Islet of Langerhans (tissue), 1 donor: ENCODE measurements at regions not wholly inside any gene's neighbourhood (a gene's known extent, or its start where the extent isn't known, plus 50 kb on each side); places are given as distances from the start of the nearest gene placed in this dataset.
"Not testable (repeated sequence)": the region's sequence is repeated elsewhere in the genome, so short reads cannot be mapped to it uniquely, and the experiment has no call there.

Source experiments
- FAIRE-seq: peaks from one replicate; lab custom pipeline; 2011; peaks lifted over from hg19 to GRCh38; lab: Jason Lieb, UNC

DNA sequence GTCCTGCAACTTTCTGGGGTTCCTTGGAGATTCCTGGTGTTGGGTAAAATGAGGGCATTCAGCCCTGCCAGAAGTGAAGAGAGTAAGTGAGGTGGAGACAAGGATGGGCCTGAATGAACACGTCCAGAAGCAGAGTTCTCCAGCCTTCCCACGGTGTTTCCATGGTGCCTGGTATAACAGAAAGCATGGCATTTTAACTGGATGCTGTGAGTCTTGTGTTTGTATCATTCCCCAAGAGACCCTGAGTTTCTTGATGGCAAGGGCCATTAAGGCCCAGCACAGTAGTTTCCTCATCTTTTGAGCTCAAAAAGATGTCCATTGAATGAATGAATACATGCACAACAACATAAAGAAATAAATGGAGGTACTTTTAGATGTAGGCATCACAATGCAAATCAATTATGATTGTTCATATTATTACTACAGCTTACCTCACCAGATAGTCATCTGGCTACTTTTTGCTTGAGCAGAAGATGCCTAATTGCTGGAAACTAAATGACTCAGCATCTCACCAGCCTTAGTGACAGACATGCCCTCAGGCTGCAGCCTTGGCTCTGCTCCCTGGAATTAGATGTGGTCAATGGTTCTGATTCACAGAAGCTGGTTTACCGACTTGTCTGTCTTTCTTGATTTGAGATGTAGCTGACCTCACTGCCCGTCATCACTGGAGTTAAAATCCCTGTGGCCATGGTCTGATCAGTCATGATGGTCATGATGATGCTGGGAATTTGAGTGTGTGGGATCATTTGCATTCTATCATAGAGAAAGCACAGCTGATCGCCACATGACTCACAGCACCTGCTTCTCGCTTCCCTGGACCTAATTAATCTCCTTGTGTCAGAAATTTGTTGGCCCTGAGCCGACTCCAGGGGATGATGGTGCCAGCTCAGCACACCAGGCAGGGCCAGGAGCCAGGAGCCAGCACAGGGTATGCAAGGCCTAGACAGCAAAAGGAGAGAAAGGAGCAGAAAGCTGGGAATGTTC lies 83.9 kb downstream of the CXCL12 start:
- FAIRE-seq = peak; percentile 95

- no peak for FAIRE-seq
These were observed 86.2 kb downstream of the CXCL12 start for GRCh38 chr10:44298713-44299112.

DNA sequence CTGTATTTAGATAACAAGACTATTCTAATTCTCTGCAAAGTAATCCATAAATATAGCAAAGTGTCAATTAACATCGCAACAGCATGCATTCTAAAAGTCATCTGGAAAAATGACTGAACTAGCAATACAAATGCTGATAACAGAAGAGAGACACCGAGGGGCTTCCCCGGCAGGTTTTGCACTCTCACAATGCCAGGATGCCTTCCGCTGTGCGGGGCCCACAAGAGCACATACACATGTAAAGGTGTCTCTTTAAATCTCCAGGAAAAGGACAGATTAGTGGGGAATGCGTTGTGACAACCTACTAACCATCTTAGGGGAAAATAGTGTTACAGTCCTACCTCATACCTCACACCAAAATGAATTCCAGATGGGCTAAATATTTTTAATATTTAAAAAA lies 86.9 kb downstream of the CXCL12 start:
- FAIRE-seq = no peak

GRCh38 chr10:44295644-44296241 lies 89.2 kb downstream of the CXCL12 start:
- FAIRE-seq = no peak

GRCh38 chr10:44294726-44295412 lies 90.0 kb downstream of the CXCL12 start:
- no peak for FAIRE-seq

DNA sequence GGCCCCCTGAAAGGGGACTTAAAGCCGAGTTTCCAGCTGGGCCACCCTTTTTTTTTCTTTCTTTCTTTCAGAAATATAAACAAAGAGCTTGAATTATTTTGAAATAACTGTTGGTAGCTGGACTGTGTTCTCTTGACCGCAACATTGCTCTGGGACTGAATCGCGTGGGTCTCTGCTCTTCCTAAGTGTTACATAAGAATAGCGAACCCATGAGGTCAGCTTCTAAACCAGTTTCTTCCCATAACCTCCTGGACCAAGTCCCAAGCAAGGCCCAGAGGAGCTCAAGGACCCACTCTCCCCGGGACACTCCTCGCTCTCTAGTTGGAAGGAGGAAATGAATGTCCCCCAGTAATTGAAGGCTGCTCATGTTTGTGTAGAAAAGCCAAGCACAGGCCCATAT lies 91.1 kb downstream of the CXCL12 start:
- no peak for FAIRE-seq

GRCh38 chr10:44293306-44293778 lies 91.6 kb downstream of the CXCL12 start:
- no peak for FAIRE-seq

GRCh38 chr10:44292390-44293002 lies 92.4 kb downstream of the CXCL12 start:
- no peak for FAIRE-seq

DNA sequence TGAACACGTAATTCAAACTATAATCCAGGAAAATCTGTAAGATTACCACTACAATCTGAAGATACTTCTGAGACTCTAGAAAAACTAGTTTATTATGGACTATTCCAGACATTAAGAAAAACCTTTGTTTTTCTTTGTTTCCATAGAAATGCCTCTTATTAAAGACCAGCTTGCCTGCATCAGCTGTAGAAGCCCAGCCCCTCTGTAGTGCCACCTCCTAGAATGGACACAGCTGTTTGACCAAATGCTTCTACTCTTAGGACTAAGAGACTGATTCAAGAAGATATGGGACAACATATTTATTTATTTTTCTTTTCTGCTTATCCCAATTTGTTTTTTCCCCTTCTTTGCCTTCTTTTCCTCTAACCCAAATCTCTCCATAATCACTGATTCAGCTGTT lies 93.8 kb downstream of the CXCL12 start:
- FAIRE-seq = no peak

DNA sequence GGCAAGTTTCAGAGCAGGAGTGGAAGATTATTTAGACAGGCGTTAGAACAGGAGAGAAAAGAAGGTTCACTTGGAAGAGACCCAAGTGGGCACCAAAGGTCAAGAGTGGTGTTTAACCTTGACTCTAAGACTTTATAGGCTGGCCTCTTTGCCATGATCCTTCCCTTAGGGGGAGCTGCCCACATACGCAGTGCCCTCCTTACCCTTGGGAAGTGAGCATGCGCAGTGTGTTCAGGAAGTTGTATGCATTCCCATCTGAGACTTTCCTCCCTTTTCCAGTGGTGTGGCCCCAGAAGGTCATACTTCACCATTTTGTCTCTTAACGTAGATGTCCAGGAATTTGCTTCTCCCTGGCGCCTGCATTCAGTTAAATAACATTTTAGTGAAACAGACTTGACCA lies 95.8 kb downstream of the CXCL12 start:
- FAIRE-seq = no peak

DNA sequence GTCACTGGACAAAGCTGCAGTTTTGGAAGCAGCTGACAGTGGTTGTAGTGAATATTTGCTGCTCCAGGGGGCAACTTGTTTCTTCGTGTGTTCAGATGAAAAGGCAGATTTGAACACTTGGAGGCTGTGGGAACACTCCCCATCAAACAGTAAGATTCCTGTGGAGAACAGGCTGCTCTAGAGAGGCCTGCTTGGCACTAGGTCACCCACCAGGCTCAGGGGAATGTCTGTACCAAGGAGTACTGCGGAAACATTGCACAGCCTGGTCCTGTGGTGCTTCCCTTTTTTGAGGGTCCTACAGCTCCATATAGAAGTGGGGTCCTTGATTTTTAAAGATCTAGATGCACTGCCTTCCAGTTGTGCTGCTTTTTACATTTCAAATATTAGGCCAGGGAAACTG lies 97.5 kb downstream of the CXCL12 start:
- FAIRE-seq = no peak

GRCh38 chr10:44284198-44285084 lies 100.5 kb downstream of the CXCL12 start:
- FAIRE-seq = no peak

DNA sequence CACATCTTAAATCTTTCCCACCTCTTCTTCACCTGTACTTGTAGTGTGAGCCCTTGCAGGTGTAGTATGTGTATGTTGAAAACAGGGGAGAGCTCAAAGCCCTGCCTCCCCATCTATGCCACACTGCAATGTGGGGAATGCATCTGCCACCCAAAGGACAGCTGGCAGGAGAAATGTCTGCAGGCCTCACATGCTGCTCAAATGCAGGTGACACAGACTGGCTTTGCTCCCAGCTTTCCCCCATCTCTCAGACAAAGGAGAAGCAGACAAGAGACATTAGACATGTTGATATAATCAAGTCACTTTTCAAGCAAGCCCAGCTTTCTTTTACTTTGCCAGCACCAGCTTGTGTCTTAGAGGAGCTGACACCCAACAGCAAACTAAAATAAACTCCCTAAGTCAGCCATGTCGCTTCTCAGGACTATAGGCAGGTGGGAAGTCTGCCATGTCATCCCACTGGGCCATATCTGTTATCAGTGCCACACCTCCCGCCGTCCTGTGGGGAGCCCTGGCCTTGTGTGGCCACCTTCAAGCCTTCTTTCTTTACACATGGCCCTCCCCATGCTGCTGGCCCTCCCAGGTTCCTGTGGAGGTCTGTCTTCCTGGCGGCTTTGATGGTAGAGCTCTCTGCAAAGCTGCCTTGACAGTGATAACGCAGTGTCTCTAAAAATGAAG lies 102.1 kb downstream of the CXCL12 start:
- FAIRE-seq = no peak

GRCh38 chr10:44281662-44282061 lies 103.2 kb downstream of the CXCL12 start:
- FAIRE-seq = no peak

DNA sequence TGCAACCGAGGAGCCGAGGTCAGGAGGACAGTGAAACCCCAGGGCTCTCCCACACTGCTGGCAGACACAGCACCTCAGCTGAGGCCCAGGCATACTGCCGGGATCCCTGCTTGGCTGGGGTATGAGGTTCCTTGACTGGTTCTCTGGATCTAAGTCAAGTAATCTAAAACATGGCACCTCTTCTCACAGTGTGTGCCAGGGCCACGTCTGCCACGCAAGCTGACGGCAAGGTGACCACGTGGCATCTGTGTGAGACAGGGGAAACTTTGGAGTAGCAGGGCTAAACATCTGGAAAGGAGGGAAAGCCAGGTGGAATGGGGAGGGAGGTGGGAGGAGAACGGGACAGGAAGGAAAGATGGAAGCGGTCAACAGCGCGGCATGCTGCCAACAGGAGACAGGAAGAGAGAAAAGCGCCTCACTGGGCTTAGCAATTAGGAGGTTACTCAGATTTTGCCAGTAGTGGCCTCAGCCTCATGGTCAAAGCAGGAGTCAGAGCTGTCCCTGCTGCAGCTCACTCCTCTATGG lies 103.7 kb downstream of the CXCL12 start:
- no peak for FAIRE-seq

DNA sequence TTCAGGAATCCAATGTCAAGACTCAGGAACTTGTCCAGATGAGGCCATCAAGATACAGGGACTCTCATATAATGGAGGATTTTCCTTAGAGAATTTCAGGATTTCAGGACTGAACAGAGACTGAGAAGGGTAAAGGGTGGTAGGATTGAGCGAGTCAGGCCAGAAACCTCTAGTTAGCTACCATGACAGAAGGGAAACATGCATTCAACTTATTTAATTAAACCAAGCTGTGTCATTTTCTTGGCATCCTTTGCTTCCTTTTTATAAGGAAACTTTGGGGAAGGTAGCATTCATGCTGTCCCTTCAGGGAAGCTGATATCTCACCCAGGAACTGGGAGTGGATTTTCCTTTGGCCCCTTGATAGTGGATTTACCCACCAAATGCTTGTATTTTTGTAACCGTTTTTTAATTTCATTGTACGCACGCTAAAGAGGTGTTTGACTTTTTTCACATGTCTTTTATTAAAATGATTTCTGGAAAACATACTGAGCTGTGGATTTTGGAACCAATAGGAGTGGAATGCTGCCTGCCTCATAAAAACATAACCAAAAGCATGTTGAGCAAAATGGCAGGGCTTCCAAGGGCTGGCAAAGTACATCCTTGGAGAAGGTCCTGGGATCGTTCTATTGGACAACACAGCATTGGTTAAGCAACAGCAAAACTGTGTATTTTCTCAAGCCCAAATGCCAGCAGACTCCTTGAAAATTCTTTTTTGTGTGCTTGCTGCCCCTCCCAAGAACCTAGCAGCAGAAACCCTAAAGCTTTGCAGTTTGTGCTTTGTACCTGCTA lies 104.5 kb downstream of the CXCL12 start:
- no peak for FAIRE-seq

GRCh38 chr10:44279426-44280126 lies 105.3 kb downstream of the CXCL12 start:
- no peak for FAIRE-seq

GRCh38 chr10:44278837-44279324 lies 106.0 kb downstream of the CXCL12 start:
- FAIRE-seq = no peak

- not testable (repeated sequence) for FAIRE-seq
These were observed 116.4 kb downstream of the CXCL12 start for GRCh38 chr10:44268435-44268948.
